C4-2B (cell line): ENCODE measurements at regions not wholly inside any gene's neighbourhood (a gene's known extent, or its start where the extent isn't known, plus 50 kb on each side); places are given as distances from the start of the nearest gene placed in this dataset.

ENCODE experiments used
- H3K27ac ChIP-seq: fragments of 450-650 bp; 2 replicates; pipeline ENCODE4 v1.5.1; 2017
- ZFX ChIP-seq: fragments of 450-650 bp; IDR thresholded peaks from 2 replicates; pipeline ENCODE4 v1.6.1; 2017
- TF ChIP-seq, protein P1 (sequence below): fragments of 450-650 bp; conservative IDR thresholded peaks from 2 replicates; pipeline ENCODE4 v1.5.1; 2017; ENCODE audit warnings: mild to moderate bottlenecking

DNA sequence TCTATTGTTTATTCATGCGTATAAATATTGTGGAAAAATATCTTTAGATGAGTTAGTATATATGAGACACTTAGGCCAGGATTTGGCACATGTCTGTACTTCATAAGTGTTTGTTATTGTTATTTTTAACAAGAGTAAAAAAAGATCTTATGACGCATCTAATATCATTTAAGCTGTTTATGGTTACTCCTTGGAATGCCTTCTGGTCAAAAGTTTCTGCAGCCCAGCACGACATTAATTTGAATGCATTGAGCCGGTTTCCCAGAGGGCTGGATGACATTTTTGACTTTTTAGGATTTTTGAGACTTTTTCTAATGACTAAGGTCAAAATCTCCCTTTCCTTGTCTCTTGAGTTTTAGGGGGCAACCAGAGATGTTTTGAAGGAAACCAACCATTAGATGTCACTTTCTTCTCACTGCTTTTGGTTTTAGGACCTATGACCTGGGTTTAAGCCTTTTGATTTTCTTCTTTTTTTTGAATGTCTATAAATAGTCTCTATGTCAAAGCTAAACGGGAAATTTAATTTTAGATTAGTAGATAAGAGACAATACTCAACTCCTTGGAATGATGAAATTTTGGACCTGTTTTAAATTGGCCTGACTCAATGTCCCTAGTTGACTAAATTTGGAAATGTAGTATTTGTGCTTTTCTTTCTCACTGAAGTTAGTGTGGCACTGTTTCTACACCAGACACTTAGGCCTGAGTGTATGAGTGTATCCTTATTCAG lies 215.5 kb downstream of the AEBP2 start:
- TF ChIP-seq, protein P1, sequence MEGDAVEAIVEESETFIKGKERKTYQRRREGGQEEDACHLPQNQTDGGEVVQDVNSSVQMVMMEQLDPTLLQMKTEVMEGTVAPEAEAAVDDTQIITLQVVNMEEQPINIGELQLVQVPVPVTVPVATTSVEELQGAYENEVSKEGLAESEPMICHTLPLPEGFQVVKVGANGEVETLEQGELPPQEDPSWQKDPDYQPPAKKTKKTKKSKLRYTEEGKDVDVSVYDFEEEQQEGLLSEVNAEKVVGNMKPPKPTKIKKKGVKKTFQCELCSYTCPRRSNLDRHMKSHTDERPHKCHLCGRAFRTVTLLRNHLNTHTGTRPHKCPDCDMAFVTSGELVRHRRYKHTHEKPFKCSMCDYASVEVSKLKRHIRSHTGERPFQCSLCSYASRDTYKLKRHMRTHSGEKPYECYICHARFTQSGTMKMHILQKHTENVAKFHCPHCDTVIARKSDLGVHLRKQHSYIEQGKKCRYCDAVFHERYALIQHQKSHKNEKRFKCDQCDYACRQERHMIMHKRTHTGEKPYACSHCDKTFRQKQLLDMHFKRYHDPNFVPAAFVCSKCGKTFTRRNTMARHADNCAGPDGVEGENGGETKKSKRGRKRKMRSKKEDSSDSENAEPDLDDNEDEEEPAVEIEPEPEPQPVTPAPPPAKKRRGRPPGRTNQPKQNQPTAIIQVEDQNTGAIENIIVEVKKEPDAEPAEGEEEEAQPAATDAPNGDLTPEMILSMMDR: no peak
- no peak for TF ChIP-seq ZFX
- H3K27ac ChIP-seq: no peak overlapping the region

DNA sequence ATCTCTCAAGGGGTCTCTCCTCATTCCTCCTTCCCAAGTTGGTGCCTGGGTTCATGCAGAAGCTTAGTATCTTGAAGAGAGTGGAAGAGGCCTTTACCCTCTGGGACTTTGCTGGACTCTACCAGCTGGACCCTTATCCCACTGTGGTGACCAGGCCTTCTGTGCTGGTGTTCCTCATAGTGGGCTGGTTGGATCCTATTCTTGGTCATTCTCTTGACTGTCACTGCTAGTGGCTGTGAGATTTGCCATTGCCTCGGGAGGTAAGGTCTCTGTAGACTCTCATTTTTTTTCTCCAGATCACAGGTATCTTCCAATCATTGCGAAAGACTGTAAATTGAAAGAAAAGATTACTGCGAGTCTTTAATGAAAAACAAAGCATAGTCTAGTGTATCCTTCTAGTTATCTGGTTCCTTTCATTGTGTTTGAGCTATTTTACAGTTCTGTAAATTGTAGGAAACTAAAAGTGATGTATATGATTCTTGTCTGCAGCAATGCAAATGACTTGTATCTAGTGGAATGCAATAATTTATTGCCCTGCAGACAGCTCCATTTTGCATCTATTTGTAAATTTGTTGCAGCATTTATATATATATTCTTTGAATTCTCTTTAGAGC lies 217.9 kb downstream of the AEBP2 start:
- no peak overlapping the region for H3K27ac ChIP-seq
- TF ChIP-seq, protein P1: no peak

DNA sequence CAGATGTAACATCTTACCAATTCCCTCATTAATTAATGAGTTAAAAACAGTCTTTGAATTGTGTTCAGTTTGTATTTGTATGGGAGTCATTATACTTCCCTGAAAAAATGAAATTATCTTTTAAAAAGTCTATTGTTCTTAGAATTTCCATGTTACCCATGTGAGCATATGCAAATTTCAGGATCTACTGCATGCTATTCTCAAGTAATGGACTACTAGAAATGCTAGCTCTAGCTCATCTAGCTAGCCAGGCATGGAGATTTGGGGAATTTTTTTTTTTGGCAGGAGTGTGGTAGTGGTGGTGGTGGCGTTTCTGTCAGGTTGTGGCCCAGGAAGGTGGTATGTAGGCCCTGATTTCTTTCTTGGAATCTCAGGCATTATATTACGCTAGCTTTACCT lies 218.4 kb downstream of the AEBP2 start:
- TF ChIP-seq ZFX: no peak
- TF ChIP-seq, protein P1: no peak
- no peak overlapping the region for H3K27ac ChIP-seq

DNA sequence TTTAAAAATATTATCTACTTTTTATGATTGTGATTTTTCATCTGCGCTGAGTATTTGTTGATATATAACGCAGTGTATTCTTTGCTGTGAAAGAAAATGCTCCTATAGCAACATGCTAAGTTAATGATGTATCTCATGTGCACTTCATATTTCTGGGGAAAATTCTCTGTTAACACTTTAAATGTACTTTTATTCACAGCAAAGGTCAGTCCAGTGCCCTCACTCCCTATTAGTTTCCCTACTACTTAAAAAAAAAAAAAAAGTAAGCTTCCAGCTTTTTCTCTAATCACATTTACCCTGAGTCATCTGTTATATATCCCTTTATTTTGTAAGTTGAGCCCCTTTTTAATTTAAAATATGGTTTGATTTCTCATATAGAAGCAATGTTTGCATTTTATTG lies 219.8 kb downstream of the AEBP2 start:
- TF ChIP-seq, protein P1: no peak
- no peak for TF ChIP-seq ZFX
- H3K27ac ChIP-seq: no peak overlapping the region

DNA sequence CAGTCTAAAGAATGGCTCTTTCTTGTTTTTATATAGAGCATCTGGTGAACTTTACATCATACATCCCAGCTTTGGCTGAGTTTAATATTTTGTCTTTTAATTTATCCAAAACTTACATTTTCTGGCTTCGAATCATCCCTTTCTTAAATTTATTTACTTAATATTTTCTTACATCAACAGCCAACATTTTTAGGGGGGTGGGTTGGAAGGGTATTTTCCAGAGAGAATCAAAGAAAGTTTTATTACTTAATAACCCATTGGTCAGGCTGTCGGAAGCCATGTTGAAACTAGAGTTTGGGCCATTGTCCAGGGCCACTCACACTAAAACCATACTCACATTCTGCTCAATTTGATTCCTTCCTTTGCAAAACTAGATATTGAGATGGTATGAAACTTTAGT lies 220.2 kb downstream of the AEBP2 start:
- TF ChIP-seq, protein P1: no peak
- TF ChIP-seq ZFX: no peak
- no peak overlapping the region for H3K27ac ChIP-seq

DNA sequence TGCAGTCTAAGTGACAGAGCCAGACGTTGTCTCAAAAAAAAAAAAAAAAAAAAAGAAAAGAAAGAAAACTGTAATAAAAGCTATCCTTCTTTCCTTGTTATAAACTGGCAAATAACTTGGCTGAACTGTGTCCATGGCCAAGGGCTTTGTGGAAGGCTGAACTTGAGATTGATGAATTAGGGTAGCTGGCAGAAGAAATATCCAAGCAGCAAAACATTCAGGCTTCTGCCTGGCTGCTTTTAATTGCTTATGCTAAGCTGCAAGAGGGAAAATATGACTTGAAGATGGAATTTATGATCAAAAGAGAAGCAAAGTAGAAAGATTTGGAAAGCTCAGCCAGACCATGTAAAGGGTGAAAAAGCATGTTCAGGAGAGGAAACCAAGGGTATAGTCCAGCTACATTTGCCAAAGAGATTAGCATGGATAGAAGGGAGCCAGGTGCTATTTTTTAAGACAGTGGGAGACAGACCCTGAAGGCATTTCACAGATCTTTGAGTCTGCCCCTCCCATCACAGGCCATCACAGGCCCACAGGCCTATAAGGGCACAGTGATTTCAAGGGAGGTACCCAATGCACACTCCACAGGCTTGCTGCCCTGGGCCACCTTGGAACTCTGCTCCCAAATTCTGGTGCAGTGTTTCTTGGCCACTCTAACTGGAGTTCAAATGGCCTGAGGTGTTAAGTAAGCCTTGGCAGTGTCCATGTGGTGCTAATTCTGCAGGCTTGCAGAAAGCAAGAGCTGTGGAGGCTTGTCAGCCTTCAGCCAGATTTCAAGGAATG lies 226.0 kb downstream of the AEBP2 start:
- H3K27ac ChIP-seq: no peak overlapping the region
- TF ChIP-seq, protein P1: no peak
- TF ChIP-seq ZFX: no peak

DNA sequence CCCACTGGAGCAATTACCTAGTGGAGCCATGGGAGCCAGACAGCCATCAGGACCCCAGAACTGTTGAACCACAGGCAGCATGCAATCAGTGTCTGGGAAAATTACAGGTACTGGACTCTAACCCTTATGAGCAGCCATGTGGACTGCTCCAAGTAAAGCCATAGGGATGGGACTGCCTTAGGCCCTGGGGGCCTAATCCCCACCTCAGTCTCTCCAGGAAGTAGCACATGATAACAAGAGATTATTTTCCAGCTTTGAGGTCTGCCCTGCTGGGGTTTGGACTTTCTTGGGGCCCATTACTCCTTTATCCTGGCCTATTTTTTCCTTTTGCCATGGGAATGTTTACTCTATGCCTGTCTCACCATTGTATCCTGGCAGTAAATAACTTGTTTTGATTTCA lies 226.8 kb downstream of the AEBP2 start:
- TF ChIP-seq, protein P1: no peak
- no peak for TF ChIP-seq ZFX
- H3K27ac ChIP-seq: no peak overlapping the region
